ENCODE measurements at regions not wholly inside any gene's neighbourhood (a gene's known extent, or its start where the extent isn't known, plus 50 kb on each side); places are given as distances from the start of the nearest gene placed in this dataset.

GRCh38 chr10:8986975-8987374 lies 932.5 kb downstream of the GATA3 start:
- no peak for DNase-seq (ENCODE audit: low spot score)
- TF ChIP-seq CTCF (IDR thresholded peaks at IDR 0.05; ENCODE audit: extremely low read depth, missing control alignments), result no peak

DNA sequence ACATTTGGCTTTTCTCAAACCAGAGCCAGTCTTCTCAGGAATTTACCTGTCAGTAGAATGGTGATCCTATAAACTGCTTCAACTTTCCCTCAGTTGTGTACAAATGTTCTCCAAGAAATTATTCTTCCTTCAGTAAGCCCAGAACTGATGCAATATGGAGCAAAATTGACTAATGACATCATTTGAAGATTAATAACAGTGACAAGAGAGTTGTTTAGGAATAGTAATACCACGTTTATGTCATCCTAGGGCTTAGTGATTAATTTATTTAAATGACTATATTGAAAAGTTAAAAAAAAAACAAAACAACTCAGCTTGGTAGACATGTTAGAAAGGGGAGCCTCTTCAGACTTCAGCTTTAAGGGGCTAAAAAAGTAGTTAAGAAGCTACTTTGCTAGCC lies 933.2 kb downstream of the GATA3 start:
- DNase-seq (ENCODE audit: low spot score), result no peak
- no peak for TF ChIP-seq CTCF (IDR thresholded peaks at IDR 0.05; ENCODE audit: extremely low read depth, missing control alignments)

GRCh38 chr10:8990280-8990987 lies 935.9 kb downstream of the GATA3 start:
- TF ChIP-seq CTCF (IDR thresholded peaks at IDR 0.05; ENCODE audit: extremely low read depth, missing control alignments), result no peak
- DNase-seq (ENCODE audit: low spot score), result no peak

- DNase-seq (ENCODE audit: low spot score), result no peak
- TF ChIP-seq CTCF (IDR thresholded peaks at IDR 0.05; ENCODE audit: extremely low read depth, missing control alignments), result no peak
Measured at GRCh38 chr10:8992009-8992408, 937.5 kb downstream of the GATA3 start.

- no peak for DNase-seq (ENCODE audit: low spot score)
- no peak for TF ChIP-seq CTCF (IDR thresholded peaks at IDR 0.05; ENCODE audit: extremely low read depth, missing control alignments)
Measured at GRCh38 chr10:8993864-8994263, 939.4 kb downstream of the GATA3 start.

- DNase-seq (ENCODE audit: low spot score), result no peak
- TF ChIP-seq CTCF (IDR thresholded peaks at IDR 0.05; ENCODE audit: extremely low read depth, missing control alignments), result no peak
Measured at GRCh38 chr10:8998751-8999150, 944.3 kb downstream of the GATA3 start.

DNA sequence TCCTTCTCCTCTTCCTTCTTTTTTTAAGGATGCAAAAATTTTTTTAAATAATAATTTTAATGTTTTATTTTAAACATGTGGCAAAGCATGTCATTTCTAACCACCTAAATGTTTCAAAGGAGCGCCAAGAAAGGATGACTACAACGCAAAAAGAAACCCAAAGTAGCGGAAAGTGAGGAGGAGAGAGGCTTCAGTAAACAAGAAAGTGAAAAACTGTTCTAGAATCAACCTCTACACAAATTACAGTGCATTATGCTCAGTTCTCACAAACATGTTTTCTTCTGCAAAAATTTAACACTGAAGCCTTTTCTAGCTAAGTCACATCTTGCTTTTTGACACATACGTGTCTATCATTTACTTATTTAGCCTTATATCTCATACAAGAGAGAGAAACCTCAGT lies 948.6 kb downstream of the GATA3 start:
- DNase-seq (ENCODE audit: low spot score), result no peak
- TF ChIP-seq CTCF (IDR thresholded peaks at IDR 0.05; ENCODE audit: extremely low read depth, missing control alignments), result no peak

Measured in GM20000 (cell line).